Globus pallidus (tissue), 1 donor: ENCODE measurements at regions not wholly inside any gene's neighbourhood (a gene's known extent, or its start where the extent isn't known, plus 50 kb on each side); places are given as distances from the start of the nearest gene placed in this dataset.

Experiments used
- DNase-seq: peaks from one replicate; pipeline ENCODE4 v3.0.0-alpha.2; 2015; ENCODE audit warnings: low spot score

- DNase-seq: no peak
Observed at GRCh38 chr6:68391953-68392352, 243.1 kb upstream of the ADGRB3 start.

GRCh38 chr6:68372991-68373390 is 262.1 kb upstream of the ADGRB3 start:
- no peak for DNase-seq

DNA sequence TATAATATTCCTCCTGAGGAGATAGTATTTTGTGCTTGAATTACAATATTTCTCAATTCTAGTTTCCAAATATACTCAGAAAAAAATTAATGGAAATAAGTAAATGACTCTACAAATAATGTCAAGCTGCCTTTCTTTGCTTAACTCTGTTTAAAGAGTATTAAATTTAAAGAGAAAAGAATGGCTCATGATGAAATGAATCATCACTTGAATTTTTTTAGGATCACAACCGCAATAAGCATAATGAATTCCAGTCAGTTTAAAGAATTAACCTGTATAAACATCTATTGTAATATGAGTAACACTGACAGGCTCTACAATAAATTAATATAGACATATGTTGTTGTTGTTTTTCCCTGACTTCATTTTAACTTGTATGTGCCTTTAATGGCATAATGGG is 266.2 kb upstream of the ADGRB3 start:
- DNase-seq: no peak

DNA sequence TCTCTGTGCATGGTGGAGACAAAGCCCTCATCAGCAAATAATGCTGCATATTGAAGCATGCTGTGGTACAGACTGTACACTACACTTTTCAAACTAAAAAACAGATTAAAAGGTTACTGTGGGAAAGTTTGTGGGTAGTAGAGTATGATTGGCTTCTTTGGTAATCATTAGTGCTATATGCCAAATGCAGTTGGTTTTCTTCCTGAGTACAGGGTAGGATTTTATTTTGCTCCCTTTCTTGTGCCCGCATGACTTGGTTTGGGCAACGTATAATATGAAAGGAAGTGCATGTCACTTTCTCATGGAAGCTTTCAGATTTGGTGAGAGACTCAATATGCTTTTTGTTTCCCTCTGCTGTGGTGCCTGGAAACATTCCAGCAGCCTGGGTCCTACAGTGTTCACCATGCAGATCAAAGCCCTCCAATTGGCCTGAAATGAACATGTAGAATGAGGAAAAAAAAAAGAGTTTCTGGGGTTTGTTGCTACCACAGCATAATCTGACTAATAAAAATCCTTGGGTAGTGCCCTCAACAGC is 270.7 kb upstream of the ADGRB3 start:
- no peak for DNase-seq

- peak; percentile 41 for DNase-seq
Observed at GRCh38 chr6:68343901-68344300, 291.2 kb upstream of the ADGRB3 start.

GRCh38 chr6:68342286-68342685 is 292.8 kb upstream of the ADGRB3 start:
- no peak for DNase-seq

- no peak for DNase-seq
Observed at GRCh38 chr6:68339488-68340131, 295.5 kb upstream of the ADGRB3 start.

- peak; percentile 11 for DNase-seq
Observed at GRCh38 chr6:68333442-68333841, 301.6 kb upstream of the ADGRB3 start.

GRCh38 chr6:68328156-68328555 is 306.9 kb upstream of the ADGRB3 start:
- DNase-seq: no peak

GRCh38 chr6:68326762-68327161 is 308.3 kb upstream of the ADGRB3 start:
- no peak for DNase-seq

- no peak for DNase-seq
Observed at GRCh38 chr6:68317366-68317765, 317.7 kb upstream of the ADGRB3 start.

GRCh38 chr6:68313911-68314310 is 321.2 kb upstream of the ADGRB3 start:
- DNase-seq: no peak

DNA sequence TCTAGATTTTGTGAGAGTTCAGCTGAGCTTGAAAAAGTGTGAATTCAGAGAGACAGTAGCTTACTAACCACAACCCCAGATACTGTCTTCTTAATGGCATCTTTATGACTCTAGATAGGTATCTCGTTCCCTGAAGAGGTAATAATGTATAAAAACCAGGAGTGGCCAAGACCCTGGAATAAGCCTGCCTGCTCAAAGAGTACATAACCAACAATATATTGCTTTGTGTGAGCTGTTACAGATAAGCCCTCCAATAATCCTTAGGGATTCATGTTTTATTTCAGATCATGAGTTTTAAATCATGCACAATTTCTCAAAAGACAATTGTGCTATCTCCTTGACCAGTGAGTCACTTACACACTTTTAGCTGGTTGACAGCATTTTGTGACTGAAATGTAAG is 327.8 kb upstream of the ADGRB3 start:
- DNase-seq: no peak

GRCh38 chr6:68296126-68296525 is 339.0 kb upstream of the ADGRB3 start:
- DNase-seq: no peak

- no peak for DNase-seq
Observed at GRCh38 chr6:68282646-68283045, 352.4 kb upstream of the ADGRB3 start.

- no peak for DNase-seq
Observed at GRCh38 chr6:68279793-68280557, 355.1 kb upstream of the ADGRB3 start.

GRCh38 chr6:68273297-68273696 is 361.8 kb upstream of the ADGRB3 start:
- no peak for DNase-seq

GRCh38 chr6:68256391-68256790 is 378.7 kb upstream of the ADGRB3 start:
- DNase-seq: no peak

DNA sequence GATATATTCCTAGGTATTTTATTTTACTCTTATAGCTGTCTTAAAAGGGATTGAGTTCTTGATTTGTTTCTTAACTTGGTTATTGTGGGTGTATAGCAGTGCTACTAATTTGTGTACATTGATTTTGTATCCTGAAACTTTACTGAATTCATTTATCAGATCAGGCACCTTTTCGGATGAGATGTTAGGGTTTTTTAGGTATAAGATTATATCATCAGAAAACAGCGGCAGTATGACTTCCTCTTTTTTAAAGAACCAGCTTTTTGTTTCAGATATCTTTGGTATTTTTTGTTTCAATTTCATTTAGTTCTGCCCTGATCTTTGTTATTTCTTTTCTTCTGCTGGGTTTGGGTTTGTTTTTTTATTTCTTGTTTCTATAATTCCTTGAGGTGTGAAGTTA is 382.4 kb upstream of the ADGRB3 start:
- no peak for DNase-seq

DNA sequence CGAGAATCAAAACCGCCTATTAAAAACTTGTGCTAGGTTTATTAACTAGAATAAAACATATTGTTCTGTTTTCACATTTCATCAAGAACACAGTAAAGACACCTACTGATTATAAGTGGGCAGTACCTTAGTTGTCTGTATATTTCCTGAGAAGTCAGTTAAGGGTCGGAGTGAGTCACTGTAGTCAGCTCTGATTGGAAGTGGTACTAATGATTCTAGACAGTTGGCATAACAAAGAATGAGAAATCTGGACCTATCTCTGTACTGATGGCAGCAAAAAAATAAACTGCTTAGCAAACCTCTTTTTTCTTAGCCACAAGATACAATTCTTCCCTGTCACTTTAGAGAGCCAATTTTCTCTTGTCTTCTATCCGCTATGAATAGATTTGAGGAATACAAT is 387.3 kb upstream of the ADGRB3 start:
- no peak for DNase-seq

GRCh38 chr6:68240726-68241125 is 394.4 kb upstream of the ADGRB3 start:
- DNase-seq: no peak

DNA sequence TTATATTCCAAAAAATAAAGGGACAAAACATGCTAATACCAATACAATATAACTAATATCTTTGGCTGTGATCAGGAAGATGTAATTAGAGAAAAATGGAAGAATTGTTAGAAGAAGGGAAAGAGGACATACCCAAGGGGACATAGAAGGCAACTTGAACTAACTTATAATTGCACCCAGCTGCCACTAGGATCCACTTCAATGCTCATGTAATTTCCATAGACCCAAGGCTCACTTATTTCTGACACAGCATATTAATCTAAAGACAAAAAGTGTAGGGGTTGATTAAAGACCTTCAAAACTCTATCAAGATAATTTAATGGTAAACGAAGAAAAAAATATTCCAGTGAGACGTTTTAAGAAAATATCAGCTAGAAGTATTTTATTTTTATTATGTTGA is 396.0 kb upstream of the ADGRB3 start:
- no peak for DNase-seq

GRCh38 chr6:68238097-68238601 is 396.9 kb upstream of the ADGRB3 start:
- DNase-seq: no peak
